ENCODE measurements at regions not wholly inside any gene's neighbourhood (a gene's known extent, or its start where the extent isn't known, plus 50 kb on each side); places are given as distances from the start of the nearest gene placed in this dataset.

DNA sequence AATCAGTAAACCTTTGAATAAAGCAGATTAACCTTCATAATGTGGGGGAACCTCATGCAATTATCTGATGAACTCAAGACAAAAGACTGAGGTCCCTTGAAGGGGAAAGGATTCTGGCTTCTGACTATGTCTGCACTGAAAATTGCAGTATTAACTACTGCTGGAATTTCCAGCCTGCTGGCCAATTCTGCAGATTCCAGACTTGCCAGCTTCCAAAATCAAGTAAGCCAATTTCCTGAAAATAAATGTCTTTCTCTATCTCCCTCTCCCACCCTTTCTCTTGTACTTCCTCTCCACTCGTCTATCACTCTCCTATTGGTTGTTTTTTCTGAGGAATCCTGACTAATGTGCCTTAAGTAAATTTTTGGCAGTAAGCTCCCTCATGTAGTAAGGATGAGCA is 1479.9 kb upstream of the PRR20A start:
- peaks cover 28% of the 10 kb centered on the region for H3K9me3 Mint-ChIP-seq
- intact Hi-C loops (cut with micrococcal nuclease): no loop called here
- ATAC-seq (no peak), DNase-seq (no peak)
- ChIA-PET CTCF (no interaction called here), POLR2A (no interaction called here)
- H3K4me1 Mint-ChIP-seq (ENCODE audit: low read depth): no peaks in the 10 kb centered on the region
- no peak overlapping the region for H3K4me3 Mint-ChIP-seq
- TF ChIP-seq, protein P1, sequence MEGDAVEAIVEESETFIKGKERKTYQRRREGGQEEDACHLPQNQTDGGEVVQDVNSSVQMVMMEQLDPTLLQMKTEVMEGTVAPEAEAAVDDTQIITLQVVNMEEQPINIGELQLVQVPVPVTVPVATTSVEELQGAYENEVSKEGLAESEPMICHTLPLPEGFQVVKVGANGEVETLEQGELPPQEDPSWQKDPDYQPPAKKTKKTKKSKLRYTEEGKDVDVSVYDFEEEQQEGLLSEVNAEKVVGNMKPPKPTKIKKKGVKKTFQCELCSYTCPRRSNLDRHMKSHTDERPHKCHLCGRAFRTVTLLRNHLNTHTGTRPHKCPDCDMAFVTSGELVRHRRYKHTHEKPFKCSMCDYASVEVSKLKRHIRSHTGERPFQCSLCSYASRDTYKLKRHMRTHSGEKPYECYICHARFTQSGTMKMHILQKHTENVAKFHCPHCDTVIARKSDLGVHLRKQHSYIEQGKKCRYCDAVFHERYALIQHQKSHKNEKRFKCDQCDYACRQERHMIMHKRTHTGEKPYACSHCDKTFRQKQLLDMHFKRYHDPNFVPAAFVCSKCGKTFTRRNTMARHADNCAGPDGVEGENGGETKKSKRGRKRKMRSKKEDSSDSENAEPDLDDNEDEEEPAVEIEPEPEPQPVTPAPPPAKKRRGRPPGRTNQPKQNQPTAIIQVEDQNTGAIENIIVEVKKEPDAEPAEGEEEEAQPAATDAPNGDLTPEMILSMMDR (IDR thresholded peaks at IDR 0.05): no peak
- no peaks in the 10 kb centered on the region for H3K27me3 Mint-ChIP-seq
- H3K36me3 Mint-ChIP-seq (ENCODE audit: low read depth): no peaks in the 10 kb centered on the region
- H3K27ac Mint-ChIP-seq: no peak overlapping the region

DNA sequence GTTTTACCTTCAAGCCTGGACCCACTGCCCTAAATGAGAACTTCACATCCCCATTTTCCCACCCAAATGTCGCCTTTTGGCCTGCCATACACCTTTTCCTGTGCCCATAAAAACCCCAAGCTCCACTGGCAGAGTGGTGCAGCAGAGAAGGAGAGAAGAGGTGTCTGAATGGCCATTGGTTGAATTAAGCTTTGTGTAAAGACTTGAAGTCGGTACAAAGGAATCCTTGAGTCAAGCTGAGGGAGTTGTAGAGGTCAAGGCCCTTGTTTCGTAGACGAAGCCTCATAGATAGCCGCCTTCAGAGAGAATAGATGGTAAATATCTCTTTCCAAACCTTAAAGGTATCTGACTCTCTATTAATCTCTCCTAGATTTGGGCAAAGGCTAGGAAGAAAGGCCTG is 1479.2 kb upstream of the PRR20A start:
- no peak overlapping the region for H3K27ac Mint-ChIP-seq
- DNase-seq: no peak
- intact Hi-C loops (cut with micrococcal nuclease): no loop called here
- H3K9me3 Mint-ChIP-seq: peaks cover 29% of the 10 kb centered on the region
- H3K4me1 Mint-ChIP-seq (ENCODE audit: low read depth): no peaks in the 10 kb centered on the region
- H3K36me3 Mint-ChIP-seq (ENCODE audit: low read depth): no peaks in the 10 kb centered on the region
- CTCF ChIA-PET: no interaction called here
- ATAC-seq: no peak
- POLR2A ChIA-PET: no interaction called here
- no peaks in the 10 kb centered on the region for H3K27me3 Mint-ChIP-seq
- no peak overlapping the region for H3K4me3 Mint-ChIP-seq
- TF ChIP-seq, protein P1 (IDR thresholded peaks at IDR 0.05): no peak

DNA sequence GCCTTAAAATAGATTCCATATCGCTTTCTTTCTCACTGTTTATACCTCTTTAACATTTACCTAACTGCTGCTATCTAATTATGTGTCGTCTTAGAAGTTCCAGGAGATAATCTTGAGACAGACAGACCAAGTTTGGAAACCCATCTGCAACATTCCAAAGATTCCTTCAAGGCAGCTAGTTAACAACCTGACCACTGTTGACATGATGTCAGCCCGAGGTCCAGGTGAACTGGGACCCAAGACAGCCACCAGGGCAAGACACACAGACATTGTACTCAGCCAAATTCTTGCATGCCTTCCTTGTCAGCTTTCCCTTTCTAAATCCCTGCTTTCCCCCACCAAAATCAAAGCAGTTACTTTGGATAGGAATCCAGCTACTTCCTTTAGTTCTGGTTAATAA is 1476.5 kb upstream of the PRR20A start:
- no peaks in the 10 kb centered on the region for H3K4me1 Mint-ChIP-seq (ENCODE audit: low read depth)
- H3K36me3 Mint-ChIP-seq (ENCODE audit: low read depth): no peaks in the 10 kb centered on the region
- no peak overlapping the region for H3K4me3 Mint-ChIP-seq
- no peak for DNase-seq
- H3K27me3 Mint-ChIP-seq: no peaks in the 10 kb centered on the region
- peaks cover 23% of the 10 kb centered on the region for H3K9me3 Mint-ChIP-seq
- intact Hi-C loops (cut with micrococcal nuclease): no loop called here
- TF ChIP-seq, protein P1 (IDR thresholded peaks at IDR 0.05): no peak
- CTCF ChIA-PET: no interaction called here
- POLR2A ChIA-PET: no interaction called here
- ATAC-seq: no peak
- H3K27ac Mint-ChIP-seq: no peak overlapping the region

DNA sequence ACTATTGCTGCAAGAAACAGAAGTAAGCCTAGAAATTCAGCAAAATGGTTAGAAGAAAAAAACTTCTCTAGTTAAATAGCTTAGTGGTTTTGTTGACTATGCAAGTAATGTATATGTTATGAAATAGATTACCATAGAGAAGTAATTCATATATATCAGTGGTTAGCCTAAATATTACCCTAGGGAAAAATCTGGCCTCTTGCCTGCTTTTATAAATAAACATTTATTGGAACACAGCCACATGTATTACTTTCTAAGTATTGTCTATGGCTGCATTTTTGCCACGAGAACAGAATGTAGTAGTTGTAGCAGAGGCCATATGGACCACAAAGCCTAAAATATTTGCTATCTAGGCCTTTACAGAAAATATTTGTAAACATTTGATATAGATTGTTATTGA is 1471.7 kb upstream of the PRR20A start:
- TF ChIP-seq, protein P1 (IDR thresholded peaks at IDR 0.05): no peak
- DNase-seq (no peak), ATAC-seq (no peak)
- H3K4me1 Mint-ChIP-seq (ENCODE audit: low read depth): no peaks in the 10 kb centered on the region
- H3K27me3 Mint-ChIP-seq: no peaks in the 10 kb centered on the region
- no peaks in the 10 kb centered on the region for H3K36me3 Mint-ChIP-seq (ENCODE audit: low read depth)
- POLR2A ChIA-PET: no interaction called here
- peaks cover 13% of the 10 kb centered on the region for H3K9me3 Mint-ChIP-seq
- H3K4me3 Mint-ChIP-seq: no peak overlapping the region
- CTCF ChIA-PET: no interaction called here
- intact Hi-C loops (cut with micrococcal nuclease): no loop called here
- H3K27ac Mint-ChIP-seq: no peak overlapping the region

DNA sequence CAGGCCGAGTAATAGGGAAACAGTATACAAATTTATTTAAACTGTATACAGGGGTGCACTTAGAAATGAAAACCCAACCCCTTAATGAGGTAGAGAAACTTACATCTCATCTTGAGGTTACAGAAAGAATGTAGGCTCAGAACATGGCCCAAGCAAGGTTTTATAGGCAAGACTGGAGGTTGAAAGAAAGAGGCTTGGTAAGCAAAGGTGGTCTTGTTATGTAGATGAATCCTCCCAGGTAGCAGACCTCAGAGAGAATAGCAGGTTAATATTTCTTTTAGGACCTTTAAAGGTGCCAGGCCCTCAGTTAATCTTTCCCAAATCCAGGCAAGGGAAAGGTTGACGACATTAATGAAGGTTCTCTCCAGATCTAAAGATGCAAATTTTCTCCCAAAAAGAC is 1466.8 kb upstream of the PRR20A start:
- no peaks in the 10 kb centered on the region for H3K27me3 Mint-ChIP-seq
- no peaks in the 10 kb centered on the region for H3K36me3 Mint-ChIP-seq (ENCODE audit: low read depth)
- no peak overlapping the region for H3K4me3 Mint-ChIP-seq
- no peak for ATAC-seq
- ChIA-PET CTCF (no interaction called here), POLR2A (no interaction called here)
- DNase-seq: no peak
- peaks cover 13% of the 10 kb centered on the region for H3K9me3 Mint-ChIP-seq
- intact Hi-C loops (cut with micrococcal nuclease): no loop called here
- no peak overlapping the region for H3K27ac Mint-ChIP-seq
- no peaks in the 10 kb centered on the region for H3K4me1 Mint-ChIP-seq (ENCODE audit: low read depth)
- TF ChIP-seq, protein P1 (IDR thresholded peaks at IDR 0.05): no peak
